Stimulated activated CD4-positive, alpha-beta T cell treated with anti-CD3 and anti-CD28 coated beads, Interleukin-12 subunit alpha, Interleukin-12 subunit beta, amount 100 ng/mL, for 48 hours (primary cell): ENCODE measurements at regions not wholly inside any gene's neighbourhood (a gene's known extent, or its start where the extent isn't known, plus 50 kb on each side); places are given as distances from the start of the nearest gene placed in this dataset.
"Not testable (repeated sequence)": the region's sequence is repeated elsewhere in the genome, so short reads cannot be mapped to it uniquely, and the experiment has no call there.

Experiments
- DNase-seq, 3 donors: peaks; one replicate each; pipeline ENCODE4 v3.0.0-alpha.2; 2020; ENCODE audit warnings: low read depth in 2 of 3, low spot score in 1 of 3

- DNase-seq: no peak
Measured at GRCh38 chr9:81080900-81081299, 608.4 kb downstream of the TLE1 start.

DNA sequence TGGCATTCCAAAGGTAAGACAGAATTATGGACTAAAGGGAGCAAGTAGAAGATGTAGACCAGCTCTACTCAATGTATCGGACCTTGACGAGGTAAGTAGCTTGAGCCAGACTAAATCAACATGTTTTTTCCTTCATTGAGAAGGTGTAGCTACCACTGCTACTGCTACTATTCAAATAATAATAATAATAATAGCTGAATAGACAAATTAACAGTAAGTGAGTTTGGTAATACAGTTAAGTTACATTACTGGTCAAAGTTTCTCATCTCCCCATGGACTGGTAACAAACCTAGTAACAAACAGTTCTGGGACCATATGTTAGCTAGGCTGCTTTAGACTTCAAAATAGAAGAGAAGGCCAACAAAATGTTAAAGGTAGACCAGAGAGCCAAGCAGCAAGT lies 609.2 kb downstream of the TLE1 start:
- DNase-seq: no peak

DNA sequence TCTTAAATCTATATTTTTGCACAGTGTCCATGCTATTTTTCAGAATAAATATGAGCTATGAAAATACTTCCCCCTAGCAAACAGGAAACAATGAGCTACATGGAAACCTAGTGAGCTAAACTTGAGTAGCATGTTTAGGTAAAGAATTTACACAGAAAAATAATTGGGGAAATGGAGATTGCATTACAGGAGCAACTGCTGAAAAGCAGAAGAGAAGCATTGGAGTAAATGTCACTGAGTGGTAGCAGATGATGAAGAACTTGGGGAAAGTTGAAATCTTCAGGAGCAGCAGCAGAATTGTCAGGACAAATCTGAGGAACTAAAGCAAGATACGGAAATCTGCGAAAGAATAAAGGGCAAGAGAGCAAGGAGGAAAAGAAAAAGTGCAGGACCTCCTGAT lies 610.3 kb downstream of the TLE1 start:
- no peak for DNase-seq

GRCh38 chr9:81078555-81078954 lies 610.8 kb downstream of the TLE1 start:
- DNase-seq: no peak

- no peak for DNase-seq
Measured at GRCh38 chr9:81077572-81077971, 611.8 kb downstream of the TLE1 start.

DNA sequence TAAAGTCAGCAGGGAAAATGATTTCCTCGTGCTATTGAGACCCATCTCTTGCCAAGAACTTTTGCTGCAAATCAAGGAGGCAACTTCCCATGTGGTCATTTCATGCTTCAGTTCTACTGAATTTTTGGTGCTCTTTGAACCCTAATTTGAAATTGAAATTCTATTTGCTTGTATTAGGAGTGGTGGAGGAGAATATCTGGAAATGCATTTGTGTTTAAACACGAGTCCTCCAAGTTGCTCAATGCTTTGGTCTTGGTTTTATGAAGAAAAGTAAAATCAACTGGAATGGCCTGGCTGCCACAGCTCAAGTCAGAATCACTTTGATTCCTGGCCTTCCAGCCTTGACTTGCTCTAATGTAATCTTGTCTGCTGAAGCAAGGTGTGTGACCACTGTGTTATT lies 613.2 kb downstream of the TLE1 start:
- DNase-seq: no peak

GRCh38 chr9:81074221-81074620 lies 615.1 kb downstream of the TLE1 start:
- DNase-seq: no peak

- DNase-seq: no peak
Measured at GRCh38 chr9:81073821-81074220, 615.5 kb downstream of the TLE1 start.

DNA sequence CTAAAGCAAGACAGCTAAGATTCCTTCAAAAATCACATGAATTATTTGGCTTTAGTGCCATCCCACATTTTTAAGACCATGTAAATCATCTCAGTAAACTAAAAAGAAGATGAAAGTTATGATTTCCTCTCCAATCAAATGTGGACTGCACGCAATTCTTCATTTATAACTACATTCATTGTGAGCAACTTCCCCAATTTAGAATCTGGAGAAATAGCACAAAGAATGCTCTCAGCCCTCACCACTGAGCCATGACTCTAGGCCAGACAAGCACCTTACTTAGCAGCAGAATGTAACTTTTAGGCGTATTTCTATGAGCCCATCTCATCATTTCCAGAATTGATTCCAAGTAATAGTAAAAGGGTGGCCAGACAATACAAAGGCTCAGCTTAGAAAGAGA lies 616.6 kb downstream of the TLE1 start:
- no peak for DNase-seq

- no peak for DNase-seq
Measured at GRCh38 chr9:81071108-81071507, 618.2 kb downstream of the TLE1 start.

GRCh38 chr9:81070689-81071088 lies 618.7 kb downstream of the TLE1 start:
- no peak for DNase-seq

- DNase-seq: no peak
Measured at GRCh38 chr9:81069923-81070322, 619.4 kb downstream of the TLE1 start.

DNA sequence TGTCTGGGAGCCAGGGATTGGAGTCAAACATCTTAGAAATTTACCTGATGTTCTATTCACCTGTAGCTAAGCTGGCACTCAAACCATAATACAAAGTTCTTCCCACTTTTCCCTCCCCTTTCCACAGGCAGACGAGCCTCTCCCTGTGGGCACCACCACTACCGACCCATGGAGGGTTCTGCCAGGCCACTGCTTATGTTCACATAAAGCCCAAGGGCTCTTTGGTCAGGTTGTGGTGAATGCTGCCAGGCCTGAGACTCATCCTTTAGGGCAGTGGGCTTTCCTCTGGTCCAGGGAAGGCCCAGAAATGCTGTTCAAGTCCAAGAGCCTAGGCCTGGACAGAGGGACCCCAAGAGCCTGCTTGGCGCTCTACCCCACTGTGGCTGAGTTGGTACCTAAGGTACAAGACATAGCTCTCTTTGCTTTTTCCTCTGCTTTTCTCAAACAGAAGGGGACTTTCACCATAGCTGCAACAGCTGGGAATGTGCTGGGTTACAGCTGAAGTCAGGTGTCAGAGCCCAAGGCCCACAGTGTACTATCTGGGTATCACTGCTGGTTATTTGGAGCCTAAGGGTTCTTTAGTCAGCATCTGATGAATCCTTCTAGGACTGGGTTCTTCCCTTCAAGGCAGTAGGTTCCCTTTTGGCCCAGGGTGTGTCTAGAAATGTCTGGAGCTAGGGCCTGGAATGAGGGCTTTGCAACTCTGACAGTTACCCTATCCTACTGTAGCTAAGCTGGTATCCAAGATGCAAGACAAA lies 620.1 kb downstream of the TLE1 start:
- DNase-seq: no peak

DNA sequence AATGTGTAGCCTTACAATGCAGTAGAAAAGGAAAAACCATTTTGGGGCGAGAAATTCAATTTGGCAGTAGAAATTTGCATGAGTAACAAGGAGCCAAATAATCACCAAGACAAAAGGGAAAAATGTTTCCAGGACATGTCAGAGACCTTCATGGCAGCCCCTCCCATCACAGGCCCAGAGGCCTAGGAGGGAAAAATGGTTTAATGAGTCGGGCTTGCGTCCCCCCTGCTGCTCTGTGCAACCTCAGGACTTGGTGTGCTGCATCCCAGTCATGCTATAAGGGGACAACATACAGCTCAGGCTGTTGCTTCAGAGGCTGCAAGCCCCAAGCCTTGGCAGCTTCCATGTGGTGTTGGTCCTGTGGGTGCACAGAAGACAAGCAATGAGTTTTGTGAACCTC lies 626.4 kb downstream of the TLE1 start:
- not testable (repeated sequence) for DNase-seq

DNA sequence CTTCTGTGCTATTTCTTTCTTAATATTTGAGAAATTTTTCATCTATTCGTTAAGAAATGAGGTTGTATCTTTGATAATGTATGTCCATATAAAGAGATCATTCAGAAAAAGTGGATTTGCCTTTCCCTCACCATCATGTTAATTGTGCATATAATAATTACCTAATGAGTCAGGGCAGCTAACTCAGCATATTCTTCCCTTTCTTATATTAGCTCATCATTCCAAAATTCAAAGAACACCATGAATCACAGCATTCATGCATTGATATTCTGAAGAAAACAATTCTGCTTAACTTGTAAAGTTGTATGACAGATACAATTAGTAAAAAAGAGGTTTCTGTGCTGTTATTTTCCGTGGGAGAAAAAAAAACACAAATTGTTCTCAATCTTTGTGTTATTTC lies 630.6 kb downstream of the TLE1 start:
- no peak for DNase-seq

GRCh38 chr9:81053298-81054025 lies 635.9 kb downstream of the TLE1 start:
- DNase-seq: no peak

- no peak for DNase-seq
Measured at GRCh38 chr9:81052846-81053245, 636.5 kb downstream of the TLE1 start.

- DNase-seq: no peak
Measured at GRCh38 chr9:81047280-81047679, 642.1 kb downstream of the TLE1 start.

- DNase-seq: no peak
Measured at GRCh38 chr9:81045658-81046057, 643.7 kb downstream of the TLE1 start.

DNA sequence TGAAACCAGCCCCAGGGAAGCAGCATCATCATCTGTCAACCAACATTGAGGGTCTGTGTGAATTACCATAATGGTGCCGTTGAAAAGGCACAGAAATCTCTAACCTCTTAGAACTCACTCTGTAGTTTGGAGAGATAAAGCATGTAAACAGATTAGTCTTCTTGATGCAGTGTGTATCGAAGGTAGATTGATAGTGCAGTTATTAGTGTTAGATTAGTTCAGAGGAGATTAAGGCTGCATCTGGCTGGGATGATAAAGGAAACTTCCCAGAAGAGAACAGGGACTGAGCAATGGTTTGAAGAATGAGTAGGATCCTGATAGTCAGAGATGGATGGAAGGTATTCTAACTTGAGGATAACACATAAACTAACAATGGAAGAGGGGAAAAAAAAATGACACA lies 651.5 kb downstream of the TLE1 start:
- no peak for DNase-seq

DNA sequence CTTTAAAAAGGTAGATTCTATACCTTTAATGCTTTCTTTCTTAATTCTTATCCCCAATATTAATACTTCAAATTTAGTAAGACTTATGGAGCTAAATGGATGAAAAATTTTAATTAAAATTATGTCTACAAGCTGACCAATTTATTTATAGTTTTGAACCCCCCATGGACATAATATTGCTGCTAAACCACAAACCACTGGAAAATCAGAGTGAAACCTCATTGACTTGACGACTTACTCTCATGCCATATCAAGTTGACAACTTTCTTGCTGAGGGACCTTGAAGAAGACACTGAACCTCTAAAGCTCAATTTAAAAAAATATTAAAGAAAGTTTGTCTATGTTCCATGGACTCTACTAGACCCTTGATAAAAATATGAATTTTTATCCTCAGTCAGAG lies 653.7 kb downstream of the TLE1 start:
- no peak for DNase-seq

DNA sequence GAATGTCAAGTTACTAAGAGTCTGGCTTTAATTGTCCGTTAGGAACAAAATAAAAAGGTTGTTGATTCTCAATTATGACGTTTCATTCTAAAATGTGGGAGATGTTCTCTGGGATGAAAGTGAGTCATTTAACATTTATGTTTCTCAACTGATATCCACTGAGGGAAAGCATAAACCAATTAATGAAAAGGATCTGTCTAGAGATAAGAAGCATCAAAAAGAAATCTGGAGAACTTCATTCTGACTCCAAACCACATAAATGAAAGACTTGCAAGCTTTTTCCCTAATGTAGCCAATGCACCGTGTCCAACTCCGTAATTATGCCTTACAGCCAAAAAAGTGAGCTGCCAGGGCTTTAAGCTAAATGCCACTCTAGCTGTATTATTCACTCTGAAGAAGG lies 654.2 kb downstream of the TLE1 start:
- no peak for DNase-seq

DNA sequence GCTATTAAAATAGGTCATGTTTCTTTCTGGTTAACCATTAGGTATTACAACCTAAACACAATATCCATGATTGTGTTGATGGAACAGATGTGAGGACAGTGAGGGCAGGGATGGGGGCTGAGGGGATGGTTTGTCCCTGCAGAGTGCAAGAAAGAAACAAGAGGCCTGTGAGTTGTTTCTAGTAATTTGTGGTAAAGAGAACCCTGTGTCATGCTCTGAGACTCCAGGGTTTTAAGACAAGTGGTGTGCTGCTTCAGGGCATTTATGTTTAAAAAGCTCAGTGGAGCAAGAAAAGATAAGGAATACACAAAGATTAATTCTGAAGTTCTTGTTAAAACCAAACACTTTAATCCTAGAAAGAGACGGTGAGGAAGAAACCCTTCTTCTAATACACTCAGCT lies 656.5 kb downstream of the TLE1 start:
- no peak for DNase-seq
